T-helper 2 cell treated with Interferon-gamma antibody and Interleukin-4, amounts not matched to agents 5 μg/mL and 100 μg/mL, for 36 hours (primary cell): ENCODE measurements at regions not wholly inside any gene's neighbourhood (a gene's known extent, or its start where the extent isn't known, plus 50 kb on each side); places are given as distances from the start of the nearest gene placed in this dataset.
"Not testable (repeated sequence)": the region's sequence is repeated elsewhere in the genome, so short reads cannot be mapped to it uniquely, and the experiment has no call there.

ENCODE experiments used
- DNase-seq: peaks from one replicate; pipeline ENCODE4 v3.0.0; 2021; ENCODE audit warnings: low spot score
- H3K27ac Mint-ChIP-seq: one replicate; pipeline ENCODE4 v1.8.0; 2021; ENCODE audit warnings: mild to moderate bottlenecking, mixed read lengths
- H3K27me3 Mint-ChIP-seq: one replicate; pipeline ENCODE4 v1.8.0; 2021; ENCODE audit warnings: low read depth, mixed read lengths
- H3K36me3 Mint-ChIP-seq: one replicate; pipeline ENCODE4 v1.8.0; 2021; ENCODE audit warnings: low read depth, mixed read lengths
- H3K4me1 Mint-ChIP-seq: one replicate; pipeline ENCODE4 v1.8.0; 2021; ENCODE audit warnings: low read depth, mixed read lengths
- H3K4me3 Mint-ChIP-seq: one replicate; pipeline ENCODE4 v1.8.0; 2022; ENCODE audit warnings: mild to moderate bottlenecking, moderate library complexity, mixed read lengths
- H3K9me3 Mint-ChIP-seq: one replicate; pipeline ENCODE4 v1.8.0; 2021; ENCODE audit warnings: mixed read lengths

- H3K4me1 Mint-ChIP-seq: peaks cover 8% of the 10 kb centered on the region
- no peaks in the 10 kb centered on the region for H3K9me3 Mint-ChIP-seq
- no peak for DNase-seq
- H3K27ac Mint-ChIP-seq: no peak overlapping the region
- H3K36me3 Mint-ChIP-seq: peaks cover 13% of the 10 kb centered on the region
- H3K4me3 Mint-ChIP-seq: no peak overlapping the region
- no peaks in the 10 kb centered on the region for H3K27me3 Mint-ChIP-seq
Observed at GRCh38 chr1:121558514-121558913, 373.7 kb downstream of the SRGAP2C start.

GRCh38 chr1:121566346-121566745 is 381.6 kb downstream of the SRGAP2C start:
- no peak for DNase-seq
- H3K9me3 Mint-ChIP-seq: no peaks in the 10 kb centered on the region
- no peaks in the 10 kb centered on the region for H3K27me3 Mint-ChIP-seq
- peaks cover 13% of the 10 kb centered on the region for H3K36me3 Mint-ChIP-seq
- peaks cover 6% of the 10 kb centered on the region for H3K4me1 Mint-ChIP-seq
- no peak overlapping the region for H3K27ac Mint-ChIP-seq
- no peak overlapping the region for H3K4me3 Mint-ChIP-seq

GRCh38 chr1:121569428-121569827 is 384.7 kb downstream of the SRGAP2C start:
- Mint-ChIP-seq H3K4me1 (peaks cover 6% of the 10 kb centered on the region), H3K36me3 (peaks cover 18% of the 10 kb centered on the region), H3K4me3 (no peak overlapping the region)

GRCh38 chr1:121573881-121574504 is 389.2 kb downstream of the SRGAP2C start:
- not testable (repeated sequence) for H3K27me3 Mint-ChIP-seq, DNase-seq

More at GRCh38 chr1:121569428-121569827, 384.7 kb downstream of the SRGAP2C start:
- no peak for DNase-seq
- no peak overlapping the region for H3K27ac Mint-ChIP-seq
- no peaks in the 10 kb centered on the region for H3K27me3 Mint-ChIP-seq
- H3K9me3 Mint-ChIP-seq: no peaks in the 10 kb centered on the region

GRCh38 chr1:121574505-121574899 is 389.7 kb downstream of the SRGAP2C start:
- H3K27me3 Mint-ChIP-seq, H3K4me1 Mint-ChIP-seq, DNase-seq, H3K27ac Mint-ChIP-seq, H3K4me3 Mint-ChIP-seq: not testable (repeated sequence)
- Mint-ChIP-seq H3K36me3 (peaks cover 31% of the 10 kb centered on the region), H3K9me3 (peaks cover 19% of the 10 kb centered on the region)

More at GRCh38 chr1:121573881-121574504, 389.2 kb downstream of the SRGAP2C start:
- H3K4me1 Mint-ChIP-seq, H3K4me3 Mint-ChIP-seq, H3K27ac Mint-ChIP-seq: not testable (repeated sequence)
- Mint-ChIP-seq H3K36me3 (peaks cover 33% of the 10 kb centered on the region), H3K9me3 (peaks cover 19% of the 10 kb centered on the region)

GRCh38 chr1:121582898-121583297 is 398.1 kb downstream of the SRGAP2C start:
- not testable (repeated sequence) for DNase-seq, H3K4me3 Mint-ChIP-seq, H3K27ac Mint-ChIP-seq, H3K27me3 Mint-ChIP-seq
- Mint-ChIP-seq H3K4me1 (peaks cover 11% of the 10 kb centered on the region), H3K9me3 (peaks cover 31% of the 10 kb centered on the region), H3K36me3 (peaks cover 24% of the 10 kb centered on the region)

- H3K9me3 Mint-ChIP-seq: peaks cover 28% of the 10 kb centered on the region
- peak overlapping the region; percentile 60 for H3K27ac Mint-ChIP-seq
- H3K4me1 Mint-ChIP-seq: peaks cover 11% of the 10 kb centered on the region
- DNase-seq: no peak
- H3K27me3 Mint-ChIP-seq: no peaks in the 10 kb centered on the region
- H3K4me3 Mint-ChIP-seq: peak overlapping the region; percentile 53
- H3K36me3 Mint-ChIP-seq: peaks cover 26% of the 10 kb centered on the region
Observed at GRCh38 chr1:121586369-121587229, 401.8 kb downstream of the SRGAP2C start.

GRCh38 chr1:121587230-121587569 is 402.4 kb downstream of the SRGAP2C start:
- Mint-ChIP-seq H3K9me3 (peaks cover 23% of the 10 kb centered on the region), H3K36me3 (peaks cover 21% of the 10 kb centered on the region), H3K4me3 (no peak overlapping the region), H3K4me1 (peaks cover 11% of the 10 kb centered on the region), H3K27me3 (no peaks in the 10 kb centered on the region), H3K27ac (no peak overlapping the region)
- no peak for DNase-seq

GRCh38 chr1:121587777-121588176 is 403.0 kb downstream of the SRGAP2C start:
- H3K36me3 Mint-ChIP-seq: peaks cover 21% of the 10 kb centered on the region
- no peak overlapping the region for H3K4me3 Mint-ChIP-seq
- no peak overlapping the region for H3K27ac Mint-ChIP-seq
- H3K4me1 Mint-ChIP-seq: peaks cover 11% of the 10 kb centered on the region
- peaks cover 20% of the 10 kb centered on the region for H3K9me3 Mint-ChIP-seq
- DNase-seq: no peak
- H3K27me3 Mint-ChIP-seq: no peaks in the 10 kb centered on the region

GRCh38 chr1:121594096-121594495 is 409.3 kb downstream of the SRGAP2C start:
- no peak for DNase-seq
- Mint-ChIP-seq H3K9me3 (no peaks in the 10 kb centered on the region), H3K4me1 (peaks cover 4% of the 10 kb centered on the region), H3K27me3 (no peaks in the 10 kb centered on the region), H3K36me3 (peaks cover 17% of the 10 kb centered on the region), H3K27ac (no peak overlapping the region), H3K4me3 (no peak overlapping the region)

- Mint-ChIP-seq H3K4me1 (peaks cover 4% of the 10 kb centered on the region), H3K4me3 (no peak overlapping the region), H3K27me3 (no peaks in the 10 kb centered on the region), H3K9me3 (no peaks in the 10 kb centered on the region), H3K36me3 (peaks cover 23% of the 10 kb centered on the region), H3K27ac (no peak overlapping the region)
- DNase-seq: no peak
Observed at GRCh38 chr1:121595089-121595488, 410.3 kb downstream of the SRGAP2C start.

- not testable (repeated sequence) for H3K27me3 Mint-ChIP-seq, H3K27ac Mint-ChIP-seq, H3K4me3 Mint-ChIP-seq, DNase-seq, H3K4me1 Mint-ChIP-seq
- Mint-ChIP-seq H3K36me3 (peaks cover 16% of the 10 kb centered on the region), H3K9me3 (peaks cover 20% of the 10 kb centered on the region)
Observed at GRCh38 chr1:121604843-121605444, 420.2 kb downstream of the SRGAP2C start.

GRCh38 chr1:121607499-121607898 is 422.7 kb downstream of the SRGAP2C start:
- H3K36me3 Mint-ChIP-seq, H3K27ac Mint-ChIP-seq: not testable (repeated sequence)

More at GRCh38 chr1:121607499-121607898, 422.7 kb downstream of the SRGAP2C start:
- not testable (repeated sequence) for DNase-seq, H3K9me3 Mint-ChIP-seq, H3K27me3 Mint-ChIP-seq, H3K4me3 Mint-ChIP-seq, H3K4me1 Mint-ChIP-seq
